Endothelial cell of umbilical vein (primary cell): ENCODE measurements at regions not wholly inside any gene's neighbourhood (a gene's known extent, or its start where the extent isn't known, plus 50 kb on each side); places are given as distances from the start of the nearest gene placed in this dataset.

ENCODE experiments used
- BruUV-seq: library from RNA; stranded (reverse); fragments of 400-500 nt; replicated peaks from 2 replicates; lab custom pipeline; 2021; lab: Mats Ljungman, UMichigan
- CTCF ChIA-PET: fragments of 300-600, 350-600 bp; sonication (Branson Sonifier 250); formaldehyde crosslinking; loops from one replicate; lab custom pipeline; 2021; ENCODE audit warnings: antibody characterized with exemption, inconsistent platforms; lab: Charles Lee
- POLR2A ChIA-PET: fragments of 300-600, 350-600 bp; sonication (Branson Sonifier 250); formaldehyde crosslinking; loops from one replicate; lab custom pipeline; 2021; ENCODE audit warnings: antibody characterized with exemption, inconsistent platforms; lab: Charles Lee
- DNase-seq: peaks from one replicate; pipeline ENCODE4 v3.0.0-alpha.2; 2011; ENCODE audit warnings: low read depth, low spot score
- FAIRE-seq: peaks from 2 replicates; lab custom pipeline; 2011; peaks lifted over from hg19 to GRCh38; lab: Jason Lieb, UNC
- H2AFZ ChIP-seq: 2 replicates; pipeline ENCODE4 v1.6.0; 2012; ENCODE audit warnings: low read depth, low read length, control low read depth, inconsistent platforms
- H3K27ac ChIP-seq: 2 replicates; pipeline ENCODE4 v1.5.1; 2011; ENCODE audit warnings: low read depth, mild to moderate bottlenecking, control low read depth, low read length, moderate library complexity; ENCODE audit not compliant: insufficient read depth
- H3K27me3 ChIP-seq, 2 experiments: 2 replicates each; pipeline versions ENCODE4 v1.6.0 to v1.6.1; 2011; ENCODE audit warnings: low read length in 2 of 2, mixed read lengths in 1 of 2; ENCODE audit not compliant: control insufficient read depth in 2 of 2, insufficient read depth in 2 of 2
- H3K36me3 ChIP-seq, 2 experiments: 2 replicates in 1 of 2; 3 replicates in 1 of 2; pipeline ENCODE4 v1.5.1; 2011; ENCODE audit warnings: low read length in 2 of 2, mild to moderate bottlenecking in 1 of 2, moderate library complexity in 1 of 2; ENCODE audit not compliant: control insufficient read depth in 2 of 2, insufficient read depth in 2 of 2; ENCODE audit errors: extremely low read depth in 1 of 2
- H3K4me1 ChIP-seq: 3 replicates; pipeline ENCODE4 v1.5.1; 2011; ENCODE audit warnings: mild to moderate bottlenecking, low read length; ENCODE audit not compliant: control insufficient read depth, insufficient read depth; ENCODE audit errors: extremely low read depth
- H3K4me2 ChIP-seq: 2 replicates; pipeline ENCODE4 v1.6.1; 2011; ENCODE audit warnings: low read length, control low read depth, mixed read lengths; ENCODE audit not compliant: insufficient read depth
- H3K4me3 ChIP-seq, 3 experiments: fragments of 200-600 bp in 1 of 3; sonication (generic), shearing (Covaris generic) in 1 of 3; replicated peaks in 1 of 3; 2 replicates each; pipeline ENCODE4 v1.5.1; 2011 to 2016; ENCODE audit warnings: control low read depth in 3 of 3, low read length in 3 of 3, mild to moderate bottlenecking in 2 of 3, inconsistent platforms in 1 of 3, low read depth in 1 of 3, moderate library complexity in 1 of 3; ENCODE audit not compliant: insufficient read depth in 1 of 3
- H3K79me2 ChIP-seq: 2 replicates; pipeline ENCODE4 v1.6.0; 2012; ENCODE audit warnings: low read length, inconsistent platforms; ENCODE audit not compliant: control insufficient read depth, insufficient read depth
- H3K9ac ChIP-seq: replicated peaks from 2 replicates; pipeline ENCODE3; 2011; ENCODE audit warnings: low read length, control low read depth; ENCODE audit not compliant: insufficient read depth; ENCODE audit errors: extremely low read depth
- H3K9me1 ChIP-seq: replicated peaks from 3 replicates; pipeline ENCODE4 v1.6.0; 2011; ENCODE audit warnings: mild to moderate bottlenecking, low read length; ENCODE audit not compliant: control insufficient read depth, insufficient read depth; ENCODE audit errors: extremely low read depth
- H3K9me3 ChIP-seq: replicated peaks from 2 replicates; pipeline ENCODE4 v1.5.1; 2012; ENCODE audit warnings: low read length, inconsistent platforms; ENCODE audit not compliant: control insufficient read depth, insufficient read depth
- H4K20me1 ChIP-seq: replicated peaks from 2 replicates; pipeline ENCODE3; 2011; ENCODE audit warnings: mild to moderate bottlenecking, low read length; ENCODE audit not compliant: control insufficient read depth, insufficient read depth; ENCODE audit errors: extremely low read depth
- CTCF ChIP-seq, 2 donors: IDR thresholded peaks; 1 replicate in 1 of 2; 2 replicates in 1 of 2; pipeline ENCODE4 v1.5.1; 2011; ENCODE audit warnings: low read length in 2 of 2, mild to moderate bottlenecking in 2 of 2, moderate library complexity in 2 of 2, control low read depth in 1 of 2, inconsistent platforms in 1 of 2, low read depth in 1 of 2; ENCODE audit not compliant: insufficient read depth in 1 of 2; ENCODE audit errors: extremely low read depth in 1 of 2
- FOS ChIP-seq: IDR thresholded peaks from 2 replicates; pipeline ENCODE4 v1.6.1; 2011; ENCODE audit warnings: mild to moderate bottlenecking, low read length, moderate library complexity, borderline replicate concordance; ENCODE audit not compliant: insufficient read depth
- GATA2 ChIP-seq: IDR thresholded peaks from 2 replicates; pipeline ENCODE4 v1.7.0; 2011; ENCODE audit warnings: low read depth, mild to moderate bottlenecking, moderate library complexity, mixed read lengths, low read length; ENCODE audit not compliant: insufficient read length, insufficient read depth
- JUN ChIP-seq: IDR thresholded peaks from 2 replicates; pipeline ENCODE4 v1.6.1; 2011; ENCODE audit warnings: borderline replicate concordance, low read depth; ENCODE audit not compliant: insufficient read length, insufficient read depth
- MYC ChIP-seq: IDR thresholded peaks from one replicate; pipeline ENCODE4 v1.6.1; 2011; ENCODE audit warnings: mild to moderate bottlenecking, low read depth, low read length
- POLR2A ChIP-seq: IDR thresholded peaks from 2 replicates; pipeline ENCODE4 v1.6.1; 2012; ENCODE audit warnings: low read depth, mild to moderate bottlenecking, control low read depth, low read length
- POLR2AphosphoS5 ChIP-seq: IDR thresholded peaks from 2 replicates; pipeline ENCODE4 v1.6.1; 2012; ENCODE audit warnings: low read depth, mild to moderate bottlenecking, control low read depth, low read length, moderate library complexity; ENCODE audit not compliant: insufficient read depth
- dilution Hi-C: fragments of 300-500 bp; cut with MboI; formaldehyde crosslinking; loops from one replicate; pipeline ENCODE4 v1.15.0; 2019; ENCODE audit warnings: low sequenced_read_pairs; ENCODE audit not compliant: extremely low pct_ligation_motif_present
- intact Hi-C: fragments of 100-400 bp; cut with micrococcal nuclease; formaldehyde crosslinking; loops from one replicate; pipeline ENCODE4 v1.10.0; 2022
- TF ChIP-seq, protein P1 (sequence below): IDR thresholded peaks from 2 replicates; pipeline ENCODE4 v1.6.1; 2011; ENCODE audit not compliant: insufficient read depth, insufficient read length

DNA sequence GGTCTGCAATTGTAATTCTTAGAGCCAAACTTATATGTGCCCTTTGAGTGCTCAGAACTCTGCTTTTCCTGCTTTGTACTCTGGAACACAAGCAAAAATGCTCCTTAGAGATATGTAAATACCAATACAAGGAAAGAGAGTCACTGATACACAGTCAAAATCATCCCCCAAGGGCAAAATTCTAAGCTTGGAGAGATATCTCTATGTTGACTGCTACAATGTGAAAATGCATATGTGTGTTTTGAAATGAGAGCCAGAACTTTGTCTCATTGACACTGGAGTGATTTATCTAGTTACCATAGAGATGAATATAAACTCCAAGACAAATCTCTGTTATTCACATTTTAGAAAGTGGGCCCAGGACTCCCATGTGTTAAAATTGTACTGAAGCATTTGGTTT lies 494.8 kb upstream of the SLITRK1 start:
- no peak for DNase-seq
- Histone ChIP-seq H3K9me3 (peaks cover 6% of the 10 kb centered on the region), H3K79me2 (no peaks in the 10 kb centered on the region), H3K27ac (no peak overlapping the region), H3K4me1 (no peaks in the 10 kb centered on the region), H3K36me3 (no peaks in the 10 kb centered on the region), H3K9me1 (no peaks in the 10 kb centered on the region), H4K20me1 (no peaks in the 10 kb centered on the region), H3K9ac (no peak overlapping the region), H3K4me2 (no peak overlapping the region), H3K4me3 (no peak overlapping the region), H2AFZ (no peak overlapping the region), H3K27me3 (no peaks in the 10 kb centered on the region)
- no TSS peak for BruUV-seq
- no peak for FAIRE-seq
- intact Hi-C loops: no loop called here
- TF ChIP-seq, protein P1, sequence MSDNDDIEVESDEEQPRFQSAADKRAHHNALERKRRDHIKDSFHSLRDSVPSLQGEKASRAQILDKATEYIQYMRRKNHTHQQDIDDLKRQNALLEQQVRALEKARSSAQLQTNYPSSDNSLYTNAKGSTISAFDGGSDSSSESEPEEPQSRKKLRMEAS: no peak
- TF ChIP-seq CTCF (IDR thresholded peaks at IDR 0.05; ENCODE audit: extremely low read depth in 1 of 2, insufficient read depth in 1 of 2, low read depth in 1 of 2, low read length in 2 of 2): no peak
- no peak for TF ChIP-seq MYC
- TF ChIP-seq JUN: no peak
- no peak for TF ChIP-seq POLR2A
- TF ChIP-seq FOS: no peak
- no peak for TF ChIP-seq GATA2
- no peak for TF ChIP-seq POLR2AphosphoS5
- CTCF ChIA-PET: no interaction called here
- dilution Hi-C loops: no loop called here
- POLR2A ChIA-PET: no interaction called here
